ENCODE measurements at regions not wholly inside any gene's neighbourhood (a gene's known extent, or its start where the extent isn't known, plus 50 kb on each side); places are given as distances from the start of the nearest gene placed in this dataset.

DNA sequence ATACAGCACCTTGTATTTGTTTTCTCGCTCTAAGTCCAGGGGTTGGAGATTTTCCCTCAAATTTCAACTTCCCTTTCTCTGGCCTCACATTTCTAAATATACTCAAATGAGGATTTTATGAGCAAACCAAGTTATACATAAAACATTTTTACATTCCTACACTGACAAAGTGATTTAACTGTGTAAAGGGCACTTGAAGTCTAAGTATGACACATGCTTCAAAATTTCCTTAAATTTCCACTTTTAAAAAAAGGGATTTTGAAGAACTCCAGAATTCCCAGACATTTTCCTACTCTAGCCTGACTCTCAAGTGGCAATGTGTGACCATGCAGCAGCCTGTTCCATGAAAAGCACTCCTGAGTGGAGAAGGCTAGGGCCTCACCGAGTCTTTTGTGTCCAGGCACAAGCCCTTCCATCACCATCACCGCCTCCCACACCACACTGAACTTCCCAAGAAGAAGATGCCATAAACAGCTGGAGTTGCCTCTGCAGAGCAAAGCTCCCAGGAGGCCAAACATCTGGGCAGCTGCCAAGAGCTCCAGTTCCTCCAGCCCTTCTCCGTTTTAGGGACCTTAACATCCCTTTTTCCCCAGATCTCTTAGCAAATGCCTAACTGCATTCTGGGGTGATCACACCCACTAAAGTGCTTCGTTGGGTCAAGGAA, 68.9 kb downstream of the NCR2 start:
- DNase-seq, result no peak

DNA sequence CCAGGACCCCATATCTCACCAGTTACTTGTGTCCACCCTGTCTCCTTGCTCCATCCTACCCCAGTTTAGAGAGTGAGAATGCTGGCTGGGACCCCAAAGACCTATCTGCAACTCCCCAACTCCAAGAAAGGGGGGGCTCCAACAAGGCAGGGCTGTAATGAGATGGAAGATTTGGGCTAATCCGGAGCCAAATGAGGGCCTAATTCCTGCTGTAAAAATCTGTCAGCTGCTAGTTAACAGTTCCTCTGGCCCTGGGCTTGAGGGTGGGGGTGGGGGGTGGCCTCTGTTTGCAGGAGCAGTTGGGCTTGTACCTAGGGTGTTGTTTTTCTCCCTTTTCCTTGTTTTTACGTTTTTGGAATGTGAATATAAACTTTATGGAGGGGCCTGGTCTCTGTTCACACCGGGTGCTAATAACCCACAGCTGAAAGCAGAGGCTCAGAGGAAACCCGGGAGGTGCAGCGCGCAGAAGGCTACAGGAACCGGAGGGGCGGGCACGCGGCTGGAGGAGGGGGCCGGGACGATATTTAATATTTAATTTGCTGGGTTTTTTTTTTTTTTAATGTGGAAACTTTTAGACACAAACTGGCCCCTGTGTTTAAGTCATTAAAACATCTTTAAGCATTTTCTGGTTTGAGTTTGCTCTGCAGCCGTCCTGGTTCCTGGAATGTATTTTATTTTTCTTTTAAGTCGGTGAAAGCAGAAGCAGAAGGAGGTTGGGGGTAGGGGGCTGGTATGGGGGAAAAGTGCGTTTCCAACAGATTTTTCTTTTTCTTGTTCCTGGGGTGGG, 70.7 kb downstream of the NCR2 start:
- no peak for DNase-seq

DNA sequence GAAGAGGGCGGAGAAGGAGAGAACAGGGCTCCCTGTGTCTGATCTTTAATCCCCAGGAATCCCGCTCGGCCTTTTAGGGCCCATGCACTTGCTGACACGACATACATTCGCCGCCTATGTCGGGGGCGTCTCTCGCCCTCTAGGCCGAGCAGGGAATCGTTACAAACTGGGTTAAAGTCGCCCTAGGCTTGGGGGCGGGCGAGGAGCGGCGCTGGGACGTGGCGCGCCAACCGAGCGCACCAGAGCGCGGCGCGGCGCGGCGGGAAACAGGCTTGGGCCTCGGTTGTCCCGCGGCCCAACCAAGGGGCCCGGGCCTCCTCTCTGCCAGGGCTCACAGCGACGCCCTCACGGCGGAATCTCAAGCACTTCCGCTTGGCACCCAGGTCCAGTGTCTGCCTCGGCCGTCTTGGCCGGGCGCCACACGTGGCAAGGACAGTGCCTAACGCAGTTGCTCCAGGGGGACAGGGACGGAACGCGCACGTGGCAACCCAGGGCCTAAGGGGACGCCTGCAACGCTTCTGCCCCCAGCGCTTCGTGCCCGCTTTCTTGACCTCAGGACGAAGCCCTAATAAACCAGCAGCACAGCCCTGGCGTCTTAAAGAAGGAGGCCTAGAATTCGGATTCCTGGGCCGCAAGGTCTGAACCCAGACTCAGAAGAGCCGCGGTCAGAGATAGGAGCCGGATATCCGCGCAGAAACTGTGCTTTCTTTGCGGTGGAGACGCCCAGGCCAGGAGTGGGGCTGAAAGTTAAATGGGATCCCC, 71.5 kb downstream of the NCR2 start:
- no peak for DNase-seq

DNA sequence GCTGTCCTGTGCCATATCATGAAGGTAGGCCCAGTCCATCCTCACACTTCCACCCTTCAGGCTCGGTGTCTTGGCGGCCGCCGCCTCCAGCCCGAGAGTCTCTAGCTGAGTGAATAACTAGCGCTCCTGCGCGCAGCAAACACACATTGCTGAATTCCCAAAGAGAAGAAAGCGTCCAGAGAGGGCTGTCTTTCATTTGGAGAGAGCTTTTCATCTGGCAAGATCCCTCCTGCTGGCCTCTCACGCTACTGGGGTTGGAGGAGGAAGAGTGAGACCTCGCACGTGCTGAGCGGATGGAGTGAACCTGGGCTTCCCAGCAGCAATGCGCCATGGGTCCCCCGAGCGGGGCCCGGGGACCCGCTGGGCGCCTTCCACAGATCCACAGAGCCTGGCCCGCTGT, 73.2 kb downstream of the NCR2 start:
- DNase-seq, result no peak

DNA sequence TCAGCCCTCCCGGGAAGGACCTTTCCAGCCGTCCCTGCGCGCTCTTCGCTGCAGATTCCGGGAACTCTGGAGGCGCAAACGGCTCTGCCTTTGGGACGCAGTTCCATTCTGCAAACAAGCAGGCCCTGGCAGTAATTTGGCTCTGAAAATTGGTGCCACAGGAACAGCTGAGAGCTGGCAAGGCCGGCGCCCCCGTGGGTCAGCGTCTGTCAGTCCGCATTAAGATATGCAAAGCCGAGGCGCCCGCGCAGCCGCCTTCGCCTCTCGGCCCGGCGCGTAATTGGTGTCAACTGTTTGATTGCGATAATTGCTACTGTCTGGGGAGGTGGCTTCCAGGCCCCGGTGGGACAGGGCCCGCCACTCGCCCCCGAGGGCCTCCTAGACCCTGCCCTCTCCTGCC, 73.6 kb downstream of the NCR2 start:
- DNase-seq, result no peak

DNA sequence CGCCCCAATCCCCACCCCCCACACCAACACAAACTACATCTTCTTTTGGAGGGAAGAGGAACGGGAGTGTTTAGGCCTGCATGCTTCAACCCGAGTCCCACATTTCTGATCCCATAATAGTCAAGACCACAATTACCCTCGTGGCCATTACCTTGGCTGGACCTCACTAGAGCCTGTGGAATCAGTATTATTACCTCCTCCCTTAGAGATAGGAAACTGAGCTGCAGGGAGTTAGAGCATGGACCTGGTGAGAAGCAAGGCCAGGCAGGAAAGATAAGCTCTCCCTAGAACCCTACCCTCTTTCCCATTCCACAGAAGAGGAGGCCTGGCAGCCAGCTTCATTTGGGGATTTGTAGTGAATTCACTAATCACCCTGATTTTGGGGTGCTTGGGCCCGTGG, 74.1 kb downstream of the NCR2 start:
- DNase-seq, result no peak

DNA sequence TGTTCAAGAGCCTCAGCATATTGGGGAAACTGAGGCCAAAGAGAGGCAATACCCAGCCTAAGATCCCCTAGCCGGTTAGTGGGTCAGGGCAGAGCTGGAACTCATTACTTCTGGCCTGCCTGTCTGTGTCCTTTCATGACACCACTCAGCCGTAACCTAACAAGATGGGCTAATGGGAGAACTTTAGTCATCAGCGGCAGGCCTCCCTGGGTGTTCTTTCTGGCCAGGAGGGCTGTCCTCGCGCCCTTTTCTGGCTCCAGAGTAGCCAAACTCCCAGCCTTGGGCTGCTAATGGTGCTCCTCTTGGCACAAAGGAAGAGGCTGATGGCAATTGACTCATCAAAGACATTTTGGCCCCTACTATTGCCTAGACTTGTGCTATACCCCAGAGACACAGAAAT, 76.6 kb downstream of the NCR2 start:
- DNase-seq, result no peak

DNA sequence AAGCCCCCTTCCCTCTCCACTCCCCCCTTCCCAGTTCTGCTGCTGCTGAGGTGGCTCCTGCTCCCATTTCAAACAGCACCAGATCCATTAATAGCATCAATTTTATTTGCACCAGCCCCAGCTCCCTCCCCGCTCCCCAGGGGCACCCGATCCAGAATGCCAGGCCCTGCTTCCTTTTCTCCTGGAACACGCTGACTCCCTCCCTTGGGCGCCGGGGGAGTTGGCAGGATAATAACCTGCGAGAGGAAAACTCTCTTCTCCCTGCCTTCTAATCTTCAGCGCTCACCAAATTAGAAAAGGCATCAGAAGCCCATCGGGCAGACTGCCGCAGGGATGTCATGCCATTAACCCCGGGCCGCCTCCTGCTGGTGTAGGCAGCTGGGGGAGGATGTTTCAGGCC, 77.8 kb downstream of the NCR2 start:
- no peak for DNase-seq

DNA sequence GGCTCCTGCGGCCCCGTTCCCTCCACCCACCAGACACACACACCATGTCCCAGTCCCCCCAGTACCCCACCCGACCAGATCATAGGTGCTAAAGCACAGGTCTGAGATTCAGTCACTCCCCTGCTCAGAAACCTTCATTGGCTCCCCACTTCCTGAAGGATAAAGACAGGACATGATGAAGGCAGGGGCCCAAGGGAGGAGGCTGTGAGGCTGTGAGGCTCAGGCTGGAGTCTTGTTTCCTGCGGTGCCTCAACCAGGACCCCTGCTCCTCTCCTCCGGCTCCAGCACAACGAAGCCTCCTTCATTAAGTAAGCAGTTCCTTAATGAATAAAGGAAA, 81.1 kb downstream of the NCR2 start:
- no peak for DNase-seq

DNA sequence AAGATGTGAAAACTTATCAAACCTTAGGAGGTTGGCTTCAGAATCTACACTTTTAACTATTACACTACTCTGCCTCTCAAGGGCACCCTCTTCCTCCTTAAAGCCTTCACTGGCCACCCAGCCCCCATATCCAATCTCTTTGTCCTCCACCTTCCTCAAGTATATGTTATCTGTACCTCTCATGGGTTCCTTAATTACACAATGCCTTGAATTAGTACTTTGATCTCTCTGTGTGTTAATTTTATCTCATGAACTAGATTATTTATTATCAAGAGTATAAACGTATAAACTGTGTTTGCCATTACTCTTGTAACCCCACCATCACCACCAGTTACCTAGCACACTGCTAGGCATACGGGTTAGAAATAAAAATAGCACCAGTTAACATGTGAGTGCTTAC, 83.3 kb downstream of the NCR2 start:
- no peak for DNase-seq

DNA sequence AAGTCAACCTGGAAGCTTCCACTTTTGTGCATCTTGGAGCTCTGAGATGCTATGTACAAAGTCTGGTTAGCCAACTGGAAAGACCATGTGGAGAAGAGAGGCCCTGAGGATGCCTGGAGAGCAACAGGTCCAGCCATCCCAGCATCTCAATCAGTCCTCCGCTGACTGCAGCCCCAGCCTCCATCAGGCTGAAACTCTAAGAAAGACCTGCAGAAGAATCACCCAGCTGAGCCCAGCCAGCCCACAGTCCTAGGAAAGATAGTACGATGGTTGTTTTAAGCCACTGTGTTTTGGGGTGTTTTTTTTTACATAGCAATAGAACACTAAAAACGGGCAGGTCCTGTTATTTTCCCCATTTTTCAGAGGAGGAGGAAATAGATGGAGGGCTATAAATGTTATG, 84.0 kb downstream of the NCR2 start:
- DNase-seq, result no peak

DNA sequence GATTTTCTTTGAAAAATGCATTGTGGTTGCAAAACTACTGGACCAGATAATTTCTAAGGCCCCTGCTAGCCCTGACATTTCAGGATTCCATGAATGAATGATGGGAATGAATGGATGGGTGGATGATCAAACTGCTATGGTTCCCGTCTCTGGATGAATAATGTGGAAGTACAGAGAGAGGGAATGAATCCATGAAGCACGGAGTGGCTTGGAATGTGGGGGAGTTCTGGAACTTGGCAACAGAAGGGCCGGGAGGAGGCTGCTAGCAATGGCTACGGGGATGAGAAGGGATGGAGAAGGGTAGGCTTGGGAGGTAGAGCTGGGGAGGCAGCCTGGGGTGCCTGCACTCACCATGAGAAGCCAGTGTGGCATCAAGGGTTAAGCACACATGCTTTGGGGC, 84.8 kb downstream of the NCR2 start:
- DNase-seq, result no peak

DNA sequence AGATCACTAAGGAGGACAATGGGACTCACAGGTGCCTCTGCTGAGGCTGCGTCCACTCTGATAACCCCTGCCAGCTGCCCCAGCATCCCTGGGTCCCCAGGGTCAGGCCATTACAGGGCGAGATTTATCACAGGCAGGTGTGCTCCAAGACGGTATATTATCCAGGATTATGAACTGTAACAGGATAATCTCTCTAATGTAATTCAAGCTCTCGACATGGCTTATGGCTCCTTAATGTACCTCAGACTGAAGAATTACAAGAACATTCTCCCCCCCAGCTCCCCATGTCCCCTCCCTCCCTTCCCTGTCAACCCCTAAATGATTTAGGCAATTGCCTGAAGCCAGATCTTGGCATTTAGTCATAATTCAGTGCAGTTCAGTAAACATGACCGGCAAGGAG, 86.8 kb downstream of the NCR2 start:
- DNase-seq, result no peak

DNA sequence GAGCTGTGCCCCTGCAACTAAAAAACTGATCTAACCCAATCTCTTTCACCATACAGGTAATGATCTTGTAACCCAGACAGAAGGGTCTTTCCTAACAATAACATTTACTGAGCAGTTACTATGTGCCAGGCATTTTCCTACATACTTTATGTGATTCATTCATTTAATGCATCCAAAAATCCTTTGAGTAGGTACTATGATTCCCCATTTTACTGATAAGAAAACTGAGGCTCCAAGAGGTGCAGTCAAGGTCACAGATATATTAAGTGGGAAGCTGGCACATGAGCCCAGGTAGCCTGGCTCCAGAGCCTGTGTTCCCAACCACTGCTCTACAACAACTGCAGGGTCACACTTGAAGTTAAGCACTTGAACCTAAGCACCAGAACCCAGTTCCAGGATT, 87.6 kb downstream of the NCR2 start:
- no peak for DNase-seq

DNA sequence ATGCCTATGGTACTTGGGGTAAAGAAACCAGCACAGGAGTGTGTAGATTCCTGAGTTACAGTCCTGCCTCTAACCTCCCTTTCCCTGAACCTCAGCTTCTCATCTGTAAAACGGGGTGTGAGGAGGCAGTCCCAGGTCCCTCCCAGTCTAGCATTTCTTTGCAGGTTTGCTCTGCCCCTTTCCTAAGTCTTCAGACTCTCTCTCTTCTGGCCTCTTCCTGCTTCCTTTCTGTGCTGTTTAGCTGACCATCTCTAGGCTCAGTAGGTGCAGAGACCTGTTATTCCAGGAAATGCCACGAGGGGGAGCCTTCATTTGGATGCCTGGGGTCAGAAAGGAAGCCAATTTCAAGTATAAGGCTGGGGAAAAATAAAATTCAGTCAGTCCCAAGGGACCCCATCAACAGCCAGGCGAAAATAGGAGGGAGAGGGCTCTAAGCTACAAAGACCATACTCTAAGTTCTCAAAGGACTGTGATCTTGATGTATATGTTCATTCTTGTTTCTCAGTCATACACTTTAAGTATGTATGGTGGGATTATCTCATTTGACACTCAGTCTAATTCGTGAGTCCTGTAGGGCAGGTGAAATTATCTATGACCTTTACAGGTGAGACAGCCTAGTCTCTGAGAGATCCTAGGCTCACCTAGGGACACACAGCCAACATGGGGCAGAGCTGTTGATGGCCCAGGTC, 89.1 kb downstream of the NCR2 start:
- DNase-seq, result peak; percentile 28 to 74 (median 64)

DNA sequence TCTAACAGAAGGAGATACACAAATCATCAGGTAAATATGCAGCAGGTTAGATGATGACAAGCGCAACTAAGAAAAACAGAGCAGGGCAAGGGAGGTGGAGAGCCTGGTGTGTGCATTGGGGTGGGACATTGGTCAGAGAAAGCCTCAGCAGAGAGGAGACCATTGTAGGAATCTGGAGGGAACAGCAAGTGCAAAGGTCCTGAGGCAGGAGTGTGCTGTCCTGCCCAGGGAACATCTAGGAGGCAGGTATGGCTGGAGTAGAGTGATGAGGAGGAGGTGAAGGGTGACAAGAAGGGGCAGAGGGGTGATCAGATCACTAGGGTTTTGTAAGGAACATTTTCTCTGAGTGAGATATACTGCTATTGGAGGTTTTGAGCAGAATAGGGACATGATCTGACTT, 90.1 kb downstream of the NCR2 start:
- DNase-seq, result no peak

DNA sequence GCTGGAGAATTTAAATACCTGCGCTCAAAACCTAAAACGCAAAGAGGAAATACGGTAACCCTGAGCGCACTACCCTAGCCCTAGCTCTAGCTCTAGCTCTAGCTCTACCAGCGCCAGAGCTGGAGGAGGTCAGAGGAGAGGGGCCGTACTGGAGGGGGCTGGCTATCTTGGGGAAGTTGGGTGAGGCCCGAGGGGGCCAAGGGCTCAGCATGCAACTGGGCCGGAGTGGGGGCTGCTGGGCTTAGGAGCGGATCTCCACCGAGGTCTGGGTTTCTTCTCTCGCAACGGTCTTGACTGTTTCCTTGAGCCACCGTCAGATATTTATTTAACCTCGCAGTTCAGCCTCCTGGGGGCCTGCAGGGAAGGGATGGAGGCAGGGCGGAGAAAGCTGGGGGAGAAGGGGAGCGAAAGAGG, 91.0 kb downstream of the NCR2 start:
- DNase-seq, result peak in 1 of 5 donors; percentile 15

DNA sequence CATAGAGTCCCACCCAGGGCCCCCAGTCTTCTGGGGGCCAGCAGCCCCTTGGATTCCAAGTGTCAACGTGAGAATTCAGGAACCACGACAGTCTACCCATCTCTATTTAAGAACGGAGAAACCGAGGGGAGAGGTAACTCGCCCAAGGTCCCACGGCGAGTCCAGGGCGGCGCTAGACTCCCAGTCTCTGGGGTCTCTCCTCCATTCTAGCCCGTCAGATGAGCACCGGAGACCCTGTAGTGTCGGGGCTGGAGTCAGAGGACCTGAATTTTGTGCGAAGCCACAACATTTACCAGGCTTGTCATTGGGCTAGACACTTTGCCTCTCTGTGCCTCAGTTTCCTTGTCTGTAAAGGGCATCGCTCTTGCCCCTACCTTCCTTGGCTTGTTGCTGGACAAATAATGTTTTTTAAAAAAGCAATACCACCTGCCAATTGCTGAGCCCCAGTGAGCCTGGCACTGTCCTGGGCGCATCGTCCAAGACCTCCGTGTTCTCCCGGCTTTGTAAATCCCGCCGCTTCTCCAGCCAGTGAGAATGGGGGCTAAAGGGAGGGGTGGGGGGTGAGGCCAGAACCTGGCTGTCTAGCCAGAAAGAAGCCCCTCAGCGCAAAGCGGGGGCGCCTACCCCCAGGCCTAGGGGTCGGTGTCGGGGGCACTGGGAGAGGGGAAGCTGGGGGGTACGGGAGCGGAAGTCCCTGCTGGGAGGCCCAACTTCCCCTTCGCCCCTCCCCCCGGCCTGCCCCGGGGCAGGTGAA, 91.7 kb downstream of the NCR2 start:
- no peak for DNase-seq

DNA sequence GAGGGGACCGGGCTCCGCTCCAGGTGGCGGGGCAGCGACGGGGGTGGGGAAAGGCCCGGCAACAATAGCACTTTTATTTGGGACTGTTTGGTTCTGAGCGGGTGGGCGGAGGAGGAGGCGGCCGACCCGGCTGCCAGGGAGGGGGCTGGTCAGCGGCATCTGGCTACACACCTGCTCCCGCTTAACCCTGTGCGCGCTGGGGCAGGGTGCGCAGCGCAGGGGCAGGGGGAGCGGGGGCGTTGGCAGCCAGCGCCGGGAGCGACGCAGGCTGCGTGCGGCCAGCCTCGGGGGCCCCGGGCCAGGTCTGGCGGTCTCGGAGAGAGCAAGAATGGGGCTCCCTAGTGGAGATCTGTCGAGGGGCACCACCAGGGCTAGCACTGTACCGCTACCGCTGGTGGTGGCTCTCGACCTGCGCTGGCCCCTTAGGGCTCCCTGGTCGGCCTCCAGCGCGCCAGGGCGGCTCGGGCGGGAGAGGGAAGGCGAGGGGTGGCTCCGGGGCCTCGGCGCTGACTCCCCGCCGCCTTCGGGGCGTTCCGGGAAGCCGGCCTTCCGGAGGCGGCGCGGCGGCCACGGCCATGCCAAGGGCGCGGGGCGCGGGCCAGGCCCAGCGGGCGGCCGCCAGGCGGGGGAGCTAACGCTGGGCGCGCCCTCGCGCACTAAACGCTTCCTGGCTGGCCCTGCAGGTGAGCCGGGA, 92.4 kb downstream of the NCR2 start:
- DNase-seq, result no peak

DNA sequence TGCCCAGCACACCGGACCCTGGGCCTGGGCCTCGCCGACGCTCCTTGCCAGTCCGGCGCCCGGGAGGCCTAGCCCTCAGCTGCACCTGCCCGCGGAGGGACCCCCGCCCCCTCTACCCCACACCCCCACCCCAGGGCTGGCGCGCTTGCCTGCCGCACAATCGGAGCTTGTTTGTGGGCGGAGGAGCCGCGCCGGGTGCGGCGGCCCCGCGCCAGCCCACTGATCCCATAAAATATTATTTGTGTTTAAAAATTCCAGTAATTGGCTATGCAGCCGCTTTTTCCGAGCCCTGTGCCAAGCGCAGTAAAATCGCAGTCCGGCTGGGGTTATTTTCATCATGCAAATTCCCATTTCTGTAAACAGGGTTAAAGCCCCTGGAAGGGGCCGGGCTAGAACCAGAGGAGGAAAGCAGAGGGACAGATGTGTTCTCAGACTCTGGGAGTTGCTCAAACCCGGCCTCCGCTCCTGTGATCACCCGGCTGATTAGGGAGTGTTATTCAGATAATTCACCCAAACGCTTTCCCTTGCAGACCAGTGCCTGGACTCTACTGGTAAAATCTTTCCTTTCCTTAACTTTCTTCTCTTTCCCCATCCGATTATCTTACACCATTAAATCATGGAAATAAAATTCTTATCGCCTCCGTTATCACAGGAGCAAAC, 93.1 kb downstream of the NCR2 start:
- no peak for DNase-seq

DNA sequence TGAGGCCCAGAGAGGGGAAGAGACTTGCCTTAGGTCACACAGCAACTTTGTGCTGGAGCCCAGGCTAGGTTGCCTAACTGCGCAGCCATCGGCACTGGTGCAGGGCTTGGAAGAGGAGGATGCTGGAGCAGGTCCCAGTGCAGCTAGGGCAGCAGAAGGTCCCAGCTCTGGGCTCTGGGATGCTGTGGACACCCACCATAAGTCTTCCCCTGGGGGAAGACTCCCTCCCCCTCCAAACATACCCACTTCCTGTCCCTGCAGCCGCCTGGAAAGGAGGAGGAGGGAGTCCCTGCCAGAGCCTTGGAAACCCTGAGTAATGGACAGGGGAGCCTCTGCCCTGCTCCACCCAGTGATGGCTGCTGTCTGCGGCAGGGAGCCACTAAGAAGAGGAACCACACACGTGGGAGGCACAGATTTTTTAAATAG, 93.6 kb downstream of the NCR2 start:
- no peak for DNase-seq
